Lung (tissue), 11 donors: ENCODE measurements at regions not wholly inside any gene's neighbourhood (a gene's known extent, or its start where the extent isn't known, plus 50 kb on each side); places are given as distances from the start of the nearest gene placed in this dataset.

Experiments used
- ATAC-seq: fragments of 200-7000 bp; cut with Tn5 transposase; one replicate; pipeline ENCODE4 v1.9.1; 2020; ENCODE audit warnings: moderate number of reproducible peaks; ENCODE audit not compliant: insufficient read depth, low FRiP score
- DNase-seq, 3 donors: peaks; one replicate each; pipeline ENCODE4 v3.0.0-alpha.2; 2013 to 2017
- H3K27ac ChIP-seq, 2 donors: one replicate each; pipeline ENCODE4 v1.5.1; 2013; ENCODE audit warnings: mild to moderate bottlenecking in 2 of 2, moderate library complexity in 2 of 2, control low read depth in 1 of 2, inconsistent platforms in 1 of 2, low read depth in 1 of 2, low read length in 1 of 2
- H3K27me3 ChIP-seq, 3 donors: one replicate each; pipeline ENCODE4 v1.5.1; 2013; ENCODE audit warnings: low read length in 2 of 3; ENCODE audit not compliant: control insufficient read depth in 3 of 3, insufficient read depth in 3 of 3
- H3K36me3 ChIP-seq, 4 donors: one replicate each; pipeline ENCODE4 v1.5.1; 2013; ENCODE audit warnings: low read length in 4 of 4, mild to moderate bottlenecking in 1 of 4, moderate library complexity in 1 of 4; ENCODE audit not compliant: control insufficient read depth in 4 of 4, insufficient read depth in 4 of 4
- H3K4me1 ChIP-seq, 5 donors: one replicate each; pipeline ENCODE4 v1.5.1; 2013; ENCODE audit warnings: low read length in 5 of 5, mild to moderate bottlenecking in 2 of 5, moderate library complexity in 1 of 5; ENCODE audit not compliant: control insufficient read depth in 5 of 5, insufficient read depth in 5 of 5
- H3K4me3 ChIP-seq: one replicate; pipeline ENCODE4 v1.5.1; 2013; ENCODE audit warnings: mild to moderate bottlenecking, control low read depth, moderate library complexity
- H3K9ac ChIP-seq, 2 donors: one replicate each; pipeline ENCODE4 v1.5.1; 2013; ENCODE audit warnings: low read length in 2 of 2, control low read depth in 1 of 2; ENCODE audit not compliant: insufficient read depth in 1 of 2
- H3K9me3 ChIP-seq, 4 donors: one replicate each; pipeline ENCODE4 v1.5.1; 2013; ENCODE audit warnings: low read length in 3 of 4, mild to moderate bottlenecking in 1 of 4, moderate library complexity in 1 of 4; ENCODE audit not compliant: control insufficient read depth in 4 of 4, insufficient read depth in 3 of 4
- WGBS, 2 donors: extraction: QIAGEN DNeasy Blood & Tissue Kit; methylation state at CpG; one replicate each; pipeline ENCODE4 v1.1.7; 2013; 5-methylcytosine and 5-hydroxymethylcytosine counted together
- TF ChIP-seq, protein P1 (sequence below): IDR thresholded peaks from 2 replicates; pipeline ENCODE4 v1.5.1; 2012; ENCODE audit warnings: mild to moderate bottlenecking; ENCODE audit errors: control extremely low read depth, extremely low read depth
- donor health status: control.
- donor health status: control.
- donor health status: Bipolar disorder and iron deficiency.
- donor health status: healthy.
- donor health status: DM: yes; HTN: yes; CAD: no.

DNA sequence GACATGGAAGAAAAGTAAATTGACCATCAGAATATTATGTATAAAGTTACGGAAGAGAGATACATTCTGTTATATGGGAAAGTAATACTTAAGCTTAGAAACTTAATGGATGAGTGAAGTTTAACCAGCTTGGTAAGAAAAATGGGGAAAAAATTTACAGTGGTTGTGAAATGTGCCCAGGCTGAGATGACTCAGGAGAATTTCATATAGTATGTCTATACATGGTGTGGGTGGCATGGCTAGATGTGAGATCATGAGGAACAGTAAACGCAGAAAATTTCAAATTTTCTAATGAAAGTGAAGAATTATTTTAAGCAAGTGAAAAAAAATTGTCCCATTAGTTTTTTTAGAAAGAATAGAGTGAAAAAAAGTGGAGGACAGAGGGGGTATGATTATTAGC, 552.5 kb upstream of the SORCS1 start:
- Histone ChIP-seq H3K9me3 (no peaks in the 10 kb centered on the region), H3K4me3 (no peak overlapping the region), H3K36me3 (no peaks in the 10 kb centered on the region), H3K27ac (no peak overlapping the region), H3K4me1 (no peaks in the 10 kb centered on the region), H3K27me3 (no peaks in the 10 kb centered on the region), H3K9ac (no peak overlapping the region)
- no peak for DNase-seq
- WGBS, 2 donors = 86 to 95% methylated on average over 2 of the region's 2 CpGs
- TF ChIP-seq, protein P1, sequence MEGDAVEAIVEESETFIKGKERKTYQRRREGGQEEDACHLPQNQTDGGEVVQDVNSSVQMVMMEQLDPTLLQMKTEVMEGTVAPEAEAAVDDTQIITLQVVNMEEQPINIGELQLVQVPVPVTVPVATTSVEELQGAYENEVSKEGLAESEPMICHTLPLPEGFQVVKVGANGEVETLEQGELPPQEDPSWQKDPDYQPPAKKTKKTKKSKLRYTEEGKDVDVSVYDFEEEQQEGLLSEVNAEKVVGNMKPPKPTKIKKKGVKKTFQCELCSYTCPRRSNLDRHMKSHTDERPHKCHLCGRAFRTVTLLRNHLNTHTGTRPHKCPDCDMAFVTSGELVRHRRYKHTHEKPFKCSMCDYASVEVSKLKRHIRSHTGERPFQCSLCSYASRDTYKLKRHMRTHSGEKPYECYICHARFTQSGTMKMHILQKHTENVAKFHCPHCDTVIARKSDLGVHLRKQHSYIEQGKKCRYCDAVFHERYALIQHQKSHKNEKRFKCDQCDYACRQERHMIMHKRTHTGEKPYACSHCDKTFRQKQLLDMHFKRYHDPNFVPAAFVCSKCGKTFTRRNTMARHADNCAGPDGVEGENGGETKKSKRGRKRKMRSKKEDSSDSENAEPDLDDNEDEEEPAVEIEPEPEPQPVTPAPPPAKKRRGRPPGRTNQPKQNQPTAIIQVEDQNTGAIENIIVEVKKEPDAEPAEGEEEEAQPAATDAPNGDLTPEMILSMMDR = no peak
- ATAC-seq = no peak

DNA sequence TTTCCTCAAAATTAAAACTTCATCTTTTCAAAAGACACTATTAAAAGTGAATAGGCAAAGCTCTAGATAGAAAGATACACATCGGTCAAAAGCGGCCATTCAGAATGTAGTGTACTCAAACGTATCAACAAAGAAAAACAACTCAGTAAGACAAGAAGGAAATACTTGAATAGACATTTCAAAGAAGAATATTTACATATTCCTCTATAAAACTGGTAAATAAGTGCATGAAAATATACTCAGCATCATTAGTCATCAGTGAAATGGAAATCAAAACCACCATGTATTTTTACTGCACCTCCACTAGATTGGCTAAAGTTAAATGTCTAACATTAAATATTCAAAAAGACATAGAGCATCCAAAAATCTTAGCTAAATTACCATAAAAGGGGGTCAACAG, 551.1 kb upstream of the SORCS1 start:
- Histone ChIP-seq H3K4me1 (no peaks in the 10 kb centered on the region), H3K9me3 (no peaks in the 10 kb centered on the region), H3K4me3 (no peak overlapping the region), H3K9ac (no peak overlapping the region), H3K27ac (no peak overlapping the region), H3K27me3 (no peaks in the 10 kb centered on the region), H3K36me3 (no peaks in the 10 kb centered on the region)
- 92% methylated on average over 3 of the region's 3 CpGs for WGBS, 2 donors
- TF ChIP-seq, protein P1 = no peak
- ATAC-seq (no peak), DNase-seq (no peak)

DNA sequence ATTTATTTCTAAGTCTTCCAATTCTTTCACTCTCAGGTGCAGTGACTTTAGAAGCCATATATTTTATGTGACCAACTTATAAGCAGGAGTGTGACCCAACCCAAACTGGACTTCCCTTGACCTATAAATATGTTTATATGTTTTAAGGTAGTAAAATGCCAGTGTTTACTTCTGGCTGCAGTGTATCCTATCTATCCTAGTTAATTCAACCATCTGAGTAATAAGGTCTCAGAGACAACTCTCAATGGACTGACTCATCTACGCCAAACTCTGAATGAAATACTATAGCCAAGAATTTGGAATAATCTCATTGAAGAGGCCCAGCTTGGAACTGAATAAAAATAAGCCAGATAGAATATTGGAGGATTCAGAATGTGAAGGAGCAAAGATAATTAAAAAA, 544.5 kb upstream of the SORCS1 start:
- no peak for ATAC-seq
- H3K9ac ChIP-seq = no peak overlapping the region

More for the DNA sequence above, 544.5 kb upstream of the SORCS1 start:
- no peaks in the 10 kb centered on the region for H3K9me3 ChIP-seq
- no peaks in the 10 kb centered on the region for H3K4me1 ChIP-seq
- no peaks in the 10 kb centered on the region for H3K27me3 ChIP-seq
- TF ChIP-seq, protein P1 = no peak
- no peak overlapping the region for H3K27ac ChIP-seq
- WGBS, 2 donors = 96 to 97% methylated on average over 1 of the region's 1 CpG
- H3K36me3 ChIP-seq = no peaks in the 10 kb centered on the region
- no peak for DNase-seq
- H3K4me3 ChIP-seq = no peak overlapping the region
